ENCODE measurements at regions not wholly inside any gene's neighbourhood (a gene's known extent, or its start where the extent isn't known, plus 50 kb on each side); places are given as distances from the start of the nearest gene placed in this dataset.

GRCh38 chr15:100713163-100713867 lies 110.9 kb downstream of the ASB7 start:
- Histone ChIP-seq H3K9ac (ENCODE audit: low read length) (no peak overlapping the region), H3K36me3 (ENCODE audit: control insufficient read depth, insufficient read depth, low read length, severe bottlenecking) (no peaks in the 10 kb centered on the region), H3K27me3 (replicated peaks; ENCODE audit: control insufficient read depth, insufficient read depth, low read length) (no peaks in the 10 kb centered on the region), H3K4me3 (ENCODE audit: low read length) (no peak overlapping the region), H3K4me1 (ENCODE audit: control insufficient read depth, insufficient read depth, low read length) (peaks cover 7% of the 10 kb centered on the region), H3K9me3 (ENCODE audit: control insufficient read depth, low read length) (no peaks in the 10 kb centered on the region)
- peak; percentile 23 for DNase-seq (ENCODE audit: low read depth)

DNA sequence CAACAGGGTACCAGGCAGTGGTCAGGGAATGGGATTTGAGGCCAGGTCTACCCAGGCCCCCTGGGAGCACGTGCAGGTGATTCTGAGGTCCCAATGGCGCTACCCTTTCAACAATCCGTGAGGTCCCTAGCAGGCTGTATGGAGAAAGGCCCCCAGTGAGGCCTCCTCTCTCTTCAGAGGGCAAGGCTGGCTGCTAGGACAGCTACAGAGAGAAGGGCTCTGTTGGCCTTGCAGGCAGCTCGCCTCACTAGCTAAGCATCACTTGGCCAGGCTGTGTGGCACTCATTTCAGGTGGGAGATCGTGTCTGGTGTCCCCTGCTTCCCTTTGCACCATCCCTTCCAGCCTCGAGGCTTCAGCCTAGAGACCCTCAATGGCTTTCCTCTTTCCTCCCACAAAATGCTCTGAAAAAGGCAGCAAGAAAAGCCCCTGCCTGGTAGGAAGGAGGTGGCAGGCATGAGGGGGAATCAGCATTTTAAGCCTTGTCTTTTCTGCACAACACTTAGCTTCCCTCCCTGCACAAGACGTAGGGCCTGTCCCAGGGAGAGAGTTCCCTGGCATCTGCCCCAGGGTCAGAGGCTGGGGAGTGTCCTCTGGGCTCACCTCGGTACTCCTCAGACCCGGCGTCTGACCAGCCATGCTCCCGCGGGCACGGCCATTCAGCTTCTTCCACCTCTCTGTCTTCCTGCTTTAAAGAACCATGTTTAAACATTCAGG lies 111.8 kb downstream of the ASB7 start:
- Histone ChIP-seq H3K4me1 (ENCODE audit: control insufficient read depth, insufficient read depth, low read length) (peaks cover 7% of the 10 kb centered on the region), H3K36me3 (ENCODE audit: control insufficient read depth, insufficient read depth, low read length, severe bottlenecking) (no peaks in the 10 kb centered on the region), H3K9ac (ENCODE audit: low read length) (no peak overlapping the region), H3K4me3 (ENCODE audit: low read length) (no peak overlapping the region), H3K9me3 (ENCODE audit: control insufficient read depth, low read length) (no peaks in the 10 kb centered on the region), H3K27me3 (replicated peaks; ENCODE audit: control insufficient read depth, insufficient read depth, low read length) (no peaks in the 10 kb centered on the region)
- no peak for DNase-seq (ENCODE audit: low read depth)

DNA sequence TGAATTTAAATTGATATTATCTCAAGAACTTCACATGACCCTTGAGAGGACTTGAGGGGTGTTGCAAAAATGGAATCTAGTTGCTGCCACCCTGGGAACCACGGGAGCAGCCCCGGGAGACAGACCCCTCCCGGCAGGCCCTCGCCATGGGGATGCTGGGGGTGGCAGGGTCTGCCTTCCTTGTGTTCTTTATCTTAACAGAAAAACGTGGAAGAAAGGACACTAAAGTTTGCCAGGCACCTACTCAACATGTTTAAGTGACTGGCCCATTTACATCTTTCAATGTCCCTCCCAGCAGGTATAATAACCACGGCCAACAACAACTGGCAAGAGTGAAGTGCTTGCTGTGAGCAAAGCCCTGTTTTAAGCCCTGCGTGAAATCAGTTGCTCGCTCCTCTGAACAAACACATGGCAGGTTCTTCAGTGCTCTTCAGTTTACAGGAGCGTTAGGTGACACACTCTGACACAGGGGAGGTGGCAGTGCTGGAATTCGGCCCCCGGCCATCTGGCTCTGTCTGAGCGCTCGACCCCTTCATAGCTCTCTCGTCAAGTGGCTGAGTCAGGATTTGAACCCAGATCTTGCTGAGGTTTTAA lies 112.5 kb downstream of the ASB7 start:
- H3K27me3 ChIP-seq (replicated peaks; ENCODE audit: control insufficient read depth, insufficient read depth, low read length) = no peaks in the 10 kb centered on the region
- DNase-seq (ENCODE audit: low read depth) = no peak
- no peak overlapping the region for H3K9ac ChIP-seq (ENCODE audit: low read length)
- H3K36me3 ChIP-seq (ENCODE audit: control insufficient read depth, insufficient read depth, low read length, severe bottlenecking) = no peaks in the 10 kb centered on the region
- H3K4me3 ChIP-seq (ENCODE audit: low read length) = no peak overlapping the region
- no peaks in the 10 kb centered on the region for H3K9me3 ChIP-seq (ENCODE audit: control insufficient read depth, low read length)
- H3K4me1 ChIP-seq (ENCODE audit: control insufficient read depth, insufficient read depth, low read length) = peaks cover 7% of the 10 kb centered on the region

GRCh38 chr15:100715571-100716455 lies 113.4 kb downstream of the ASB7 start:
- Histone ChIP-seq H3K36me3 (ENCODE audit: control insufficient read depth, insufficient read depth, low read length, severe bottlenecking) (no peaks in the 10 kb centered on the region), H3K27me3 (replicated peaks; ENCODE audit: control insufficient read depth, insufficient read depth, low read length) (no peaks in the 10 kb centered on the region), H3K9me3 (ENCODE audit: control insufficient read depth, low read length) (no peaks in the 10 kb centered on the region), H3K9ac (ENCODE audit: low read length) (no peak overlapping the region), H3K4me1 (ENCODE audit: control insufficient read depth, insufficient read depth, low read length) (peaks cover 13% of the 10 kb centered on the region), H3K4me3 (ENCODE audit: low read length) (no peak overlapping the region)
- no peak for DNase-seq (ENCODE audit: low read depth)

- H3K9ac ChIP-seq (ENCODE audit: low read length) = no peak overlapping the region
- no peaks in the 10 kb centered on the region for H3K36me3 ChIP-seq (ENCODE audit: control insufficient read depth, insufficient read depth, low read length, severe bottlenecking)
- no peak for DNase-seq (ENCODE audit: low read depth)
- H3K9me3 ChIP-seq (ENCODE audit: control insufficient read depth, low read length) = no peaks in the 10 kb centered on the region
- no peak overlapping the region for H3K4me3 ChIP-seq (ENCODE audit: low read length)
- no peaks in the 10 kb centered on the region for H3K27me3 ChIP-seq (replicated peaks; ENCODE audit: control insufficient read depth, insufficient read depth, low read length)
- H3K4me1 ChIP-seq (ENCODE audit: control insufficient read depth, insufficient read depth, low read length) = peaks cover 20% of the 10 kb centered on the region
Observed at GRCh38 chr15:100716456-100717085, 114.2 kb downstream of the ASB7 start.

DNA sequence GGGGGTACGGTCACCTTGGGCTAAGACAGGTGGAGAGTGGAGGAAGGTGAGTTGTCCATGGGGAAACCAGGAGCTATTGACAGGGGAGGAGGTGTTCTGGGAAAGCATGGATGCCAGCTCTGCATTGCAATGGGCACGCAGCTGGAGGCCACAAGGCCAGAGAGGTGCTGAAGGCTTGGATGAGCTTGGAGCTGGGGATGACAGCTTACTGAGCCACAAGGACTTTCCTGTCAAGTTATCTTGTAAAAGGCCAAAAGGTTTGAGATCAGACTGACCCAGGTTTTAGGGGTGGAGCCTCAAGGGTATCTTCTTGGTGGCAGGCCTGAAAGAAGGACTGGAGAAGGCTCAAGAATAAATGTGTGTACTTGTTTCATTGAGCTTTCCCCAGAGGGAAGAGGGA lies 115.2 kb downstream of the ASB7 start:
- Histone ChIP-seq H3K9me3 (ENCODE audit: control insufficient read depth, low read length) (no peaks in the 10 kb centered on the region), H3K9ac (ENCODE audit: low read length) (no peak overlapping the region), H3K27me3 (replicated peaks; ENCODE audit: control insufficient read depth, insufficient read depth, low read length) (no peaks in the 10 kb centered on the region), H3K4me3 (ENCODE audit: low read length) (no peak overlapping the region), H3K36me3 (ENCODE audit: control insufficient read depth, insufficient read depth, low read length, severe bottlenecking) (no peaks in the 10 kb centered on the region), H3K4me1 (ENCODE audit: control insufficient read depth, insufficient read depth, low read length) (peaks cover 29% of the 10 kb centered on the region)
- no peak for DNase-seq (ENCODE audit: low read depth)

- no peak overlapping the region for H3K9ac ChIP-seq (ENCODE audit: low read length)
- no peaks in the 10 kb centered on the region for H3K36me3 ChIP-seq (ENCODE audit: control insufficient read depth, insufficient read depth, low read length, severe bottlenecking)
- H3K4me1 ChIP-seq (ENCODE audit: control insufficient read depth, insufficient read depth, low read length) = peaks cover 36% of the 10 kb centered on the region
- H3K27me3 ChIP-seq (replicated peaks; ENCODE audit: control insufficient read depth, insufficient read depth, low read length) = no peaks in the 10 kb centered on the region
- DNase-seq (ENCODE audit: low read depth) = no peak
- no peak overlapping the region for H3K4me3 ChIP-seq (ENCODE audit: low read length)
- H3K9me3 ChIP-seq (ENCODE audit: control insufficient read depth, low read length) = no peaks in the 10 kb centered on the region
Observed at GRCh38 chr15:100718075-100718980, 115.9 kb downstream of the ASB7 start.

- H3K4me1 ChIP-seq (ENCODE audit: control insufficient read depth, insufficient read depth, low read length) = peaks cover 49% of the 10 kb centered on the region
- H3K27me3 ChIP-seq (replicated peaks; ENCODE audit: control insufficient read depth, insufficient read depth, low read length) = no peaks in the 10 kb centered on the region
- no peaks in the 10 kb centered on the region for H3K9me3 ChIP-seq (ENCODE audit: control insufficient read depth, low read length)
- H3K36me3 ChIP-seq (ENCODE audit: control insufficient read depth, insufficient read depth, low read length, severe bottlenecking) = no peaks in the 10 kb centered on the region
- peak overlapping the region; percentile 78 for H3K9ac ChIP-seq (ENCODE audit: low read length)
- peak overlapping the region; percentile 51 for H3K4me3 ChIP-seq (ENCODE audit: low read length)
- no peak for DNase-seq (ENCODE audit: low read depth)
Observed at GRCh38 chr15:100720406-100720967, 118.1 kb downstream of the ASB7 start.

DNA sequence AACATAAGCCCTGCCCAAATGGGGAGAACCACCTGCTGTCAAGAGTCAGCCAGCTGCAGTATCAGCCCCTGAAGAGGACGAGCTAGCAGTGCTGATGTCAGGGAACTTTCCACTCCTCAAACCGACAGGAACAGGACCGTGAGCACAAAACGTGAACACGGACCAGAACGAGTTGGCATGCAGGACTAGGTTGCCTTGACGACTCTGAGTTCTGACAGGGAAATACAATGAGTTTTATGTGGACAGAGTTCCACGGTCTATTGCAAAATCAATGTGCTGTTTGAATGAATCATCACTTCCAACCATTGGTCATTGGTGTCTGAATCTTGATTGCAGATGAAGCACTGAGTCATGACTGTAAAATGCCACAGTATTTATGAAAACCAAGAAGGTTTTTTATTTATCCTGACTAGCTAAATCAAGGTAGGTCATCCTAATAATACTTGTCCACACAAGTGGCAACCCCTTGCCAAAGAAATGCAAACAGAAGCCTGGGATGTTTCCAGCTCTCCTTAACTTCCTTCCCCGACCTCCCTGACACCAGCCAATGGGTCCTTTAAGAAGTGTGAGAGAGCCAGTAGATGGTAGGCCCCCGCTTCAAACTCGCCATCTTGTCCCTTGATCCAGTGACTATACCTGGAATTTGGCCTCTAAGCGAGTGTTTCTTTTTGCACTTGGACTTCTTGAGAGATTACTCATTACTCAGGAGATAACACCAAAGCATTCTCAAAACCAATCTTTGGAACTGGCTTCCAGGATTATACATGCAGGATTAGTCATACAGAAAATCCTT lies 119.6 kb downstream of the ASB7 start:
- Histone ChIP-seq H3K36me3 (ENCODE audit: control insufficient read depth, insufficient read depth, low read length, severe bottlenecking) (no peaks in the 10 kb centered on the region), H3K4me1 (ENCODE audit: control insufficient read depth, insufficient read depth, low read length) (peaks cover 58% of the 10 kb centered on the region), H3K9ac (ENCODE audit: low read length) (peak overlapping the region; percentile 79), H3K9me3 (ENCODE audit: control insufficient read depth, low read length) (no peaks in the 10 kb centered on the region), H3K27me3 (replicated peaks; ENCODE audit: control insufficient read depth, insufficient read depth, low read length) (no peaks in the 10 kb centered on the region), H3K4me3 (ENCODE audit: low read length) (peak overlapping the region; percentile 60)
- DNase-seq (ENCODE audit: low read depth) = peak; percentile 99
